ENCODE measurements at regions not wholly inside any gene's neighbourhood (a gene's known extent, or its start where the extent isn't known, plus 50 kb on each side); places are given as distances from the start of the nearest gene placed in this dataset.
A peak's percentile ranks its signal among the peaks of the same experiment; 100 is the strongest.

GRCh38 chr4:41456559-41457101 lies 81.3 kb upstream of the LIMCH1 start:
- TF ChIP-seq GATA3 (IDR thresholded peaks at IDR 0.05; ENCODE audit: low read depth, low read length): no peak
- no peak for TF ChIP-seq GATA2 (IDR thresholded peaks at IDR 0.05; ENCODE audit: low read depth, low read length)

GRCh38 chr4:41458689-41459088 lies 79.3 kb upstream of the LIMCH1 start:
- no peak for TF ChIP-seq GATA3 (IDR thresholded peaks at IDR 0.05; ENCODE audit: low read depth, low read length)
- no peak for TF ChIP-seq GATA2 (IDR thresholded peaks at IDR 0.05; ENCODE audit: low read depth, low read length)

- no peak for TF ChIP-seq GATA3 (IDR thresholded peaks at IDR 0.05; ENCODE audit: low read depth, low read length)
- no peak for TF ChIP-seq GATA2 (IDR thresholded peaks at IDR 0.05; ENCODE audit: low read depth, low read length)
Observed at GRCh38 chr4:41460641-41461040, 77.3 kb upstream of the LIMCH1 start.

GRCh38 chr4:41461780-41462307 lies 76.1 kb upstream of the LIMCH1 start:
- no peak for TF ChIP-seq GATA2 (IDR thresholded peaks at IDR 0.05; ENCODE audit: low read depth, low read length)
- TF ChIP-seq GATA3 (IDR thresholded peaks at IDR 0.05; ENCODE audit: low read depth, low read length): no peak

- TF ChIP-seq GATA3 (IDR thresholded peaks at IDR 0.05; ENCODE audit: low read depth, low read length): no peak
- TF ChIP-seq GATA2 (IDR thresholded peaks at IDR 0.05; ENCODE audit: low read depth, low read length): no peak
Observed at GRCh38 chr4:41465146-41465761, 72.7 kb upstream of the LIMCH1 start.

- peak; percentile 76 for TF ChIP-seq GATA3 (IDR thresholded peaks at IDR 0.05; ENCODE audit: low read depth, low read length)
- peak; percentile 84 for TF ChIP-seq GATA2 (IDR thresholded peaks at IDR 0.05; ENCODE audit: low read depth, low read length)
Observed at GRCh38 chr4:41466249-41466648, 71.7 kb upstream of the LIMCH1 start.

- TF ChIP-seq GATA3 (IDR thresholded peaks at IDR 0.05; ENCODE audit: low read depth, low read length) (no peak), GATA2 (IDR thresholded peaks at IDR 0.05; ENCODE audit: low read depth, low read length) (no peak)
Observed at GRCh38 chr4:41468122-41468521, 69.8 kb upstream of the LIMCH1 start.

- TF ChIP-seq GATA3 (IDR thresholded peaks at IDR 0.05; ENCODE audit: low read depth, low read length): no peak
Observed at GRCh38 chr4:41471126-41472071, 66.6 kb upstream of the LIMCH1 start.

- TF ChIP-seq GATA3 (IDR thresholded peaks at IDR 0.05; ENCODE audit: low read depth, low read length) (no peak), GATA2 (IDR thresholded peaks at IDR 0.05; ENCODE audit: low read depth, low read length) (no peak)
Observed at GRCh38 chr4:41472081-41472480, 65.9 kb upstream of the LIMCH1 start.

GRCh38 chr4:41473176-41473575 lies 64.8 kb upstream of the LIMCH1 start:
- TF ChIP-seq GATA3 (IDR thresholded peaks at IDR 0.05; ENCODE audit: low read depth, low read length) (no peak), GATA2 (IDR thresholded peaks at IDR 0.05; ENCODE audit: low read depth, low read length) (no peak)

- TF ChIP-seq GATA3 (IDR thresholded peaks at IDR 0.05; ENCODE audit: low read depth, low read length) (no peak), GATA2 (IDR thresholded peaks at IDR 0.05; ENCODE audit: low read depth, low read length) (no peak)
Observed at GRCh38 chr4:41475402-41475801, 62.6 kb upstream of the LIMCH1 start.

- TF ChIP-seq GATA2 (IDR thresholded peaks at IDR 0.05; ENCODE audit: low read depth, low read length) (no peak), GATA3 (IDR thresholded peaks at IDR 0.05; ENCODE audit: low read depth, low read length) (no peak)
Observed at GRCh38 chr4:41476310-41476885, 61.6 kb upstream of the LIMCH1 start.

- TF ChIP-seq GATA2 (IDR thresholded peaks at IDR 0.05; ENCODE audit: low read depth, low read length) (no peak), GATA3 (IDR thresholded peaks at IDR 0.05; ENCODE audit: low read depth, low read length) (no peak)
Observed at GRCh38 chr4:41477181-41477905, 60.6 kb upstream of the LIMCH1 start.
